Naive thymus-derived CD8-positive, alpha-beta T cell (primary cell): ENCODE measurements at regions not wholly inside any gene's neighbourhood (a gene's known extent, or its start where the extent isn't known, plus 50 kb on each side); places are given as distances from the start of the nearest gene placed in this dataset.

Source experiments
- ATAC-seq, 2 donors: fragments of 150-1000 bp; cut with Tn5 transposase in 1 of 2; sonication (Bioruptor Pico), chemical (Tn5 transposase) in 1 of 2; 1 replicate in 1 of 2; 2 replicates in 1 of 2; pipeline ENCODE4 v1.10.0; 2021; ENCODE audit warnings: mild to moderate bottlenecking in 2 of 2, moderate library complexity in 2 of 2
- POLR2A ChIA-PET: fragments of 350-600 bp; sonication (Branson Sonifier 250); formaldehyde crosslinking; loops from one replicate; lab custom pipeline; 2021; ENCODE audit warnings: antibody characterized with exemption; lab: Charles Lee
- DNase-seq, 10 donors: peaks; one replicate each; pipeline versions ENCODE4 v3.0.0 to v3.0.0-alpha.2; 2020 to 2022
- H3K27ac Mint-ChIP-seq, 10 donors: one replicate each; pipeline ENCODE4 v1.8.0; 2020 to 2022; ENCODE audit warnings: mild to moderate bottlenecking in 10 of 10, mixed read lengths in 10 of 10, moderate library complexity in 4 of 10, inconsistent platforms in 1 of 10
- H3K27me3 Mint-ChIP-seq, 5 donors: one replicate each; pipeline ENCODE4 v1.8.0; 2021 to 2022; ENCODE audit warnings: mixed read lengths in 5 of 5
- H3K36me3 Mint-ChIP-seq, 3 donors: one replicate each; pipeline ENCODE4 v1.8.0; 2020 to 2022; ENCODE audit warnings: mixed read lengths in 3 of 3, mild to moderate bottlenecking in 2 of 3, inconsistent platforms in 1 of 3
- H3K4me1 Mint-ChIP-seq, 4 donors: one replicate each; pipeline ENCODE4 v1.8.0; 2021 to 2022; ENCODE audit warnings: mixed read lengths in 4 of 4
- H3K4me3 Mint-ChIP-seq, 10 donors: one replicate each; pipeline ENCODE4 v1.8.0; 2020 to 2022; ENCODE audit warnings: mild to moderate bottlenecking in 10 of 10, mixed read lengths in 10 of 10, moderate library complexity in 6 of 10, inconsistent platforms in 1 of 10
- H3K9me3 Mint-ChIP-seq, 9 donors: one replicate each; pipeline ENCODE4 v1.8.0; 2020 to 2022; ENCODE audit warnings: mixed read lengths in 9 of 9, mild to moderate bottlenecking in 3 of 9, inconsistent platforms in 1 of 9, moderate library complexity in 1 of 9

DNA sequence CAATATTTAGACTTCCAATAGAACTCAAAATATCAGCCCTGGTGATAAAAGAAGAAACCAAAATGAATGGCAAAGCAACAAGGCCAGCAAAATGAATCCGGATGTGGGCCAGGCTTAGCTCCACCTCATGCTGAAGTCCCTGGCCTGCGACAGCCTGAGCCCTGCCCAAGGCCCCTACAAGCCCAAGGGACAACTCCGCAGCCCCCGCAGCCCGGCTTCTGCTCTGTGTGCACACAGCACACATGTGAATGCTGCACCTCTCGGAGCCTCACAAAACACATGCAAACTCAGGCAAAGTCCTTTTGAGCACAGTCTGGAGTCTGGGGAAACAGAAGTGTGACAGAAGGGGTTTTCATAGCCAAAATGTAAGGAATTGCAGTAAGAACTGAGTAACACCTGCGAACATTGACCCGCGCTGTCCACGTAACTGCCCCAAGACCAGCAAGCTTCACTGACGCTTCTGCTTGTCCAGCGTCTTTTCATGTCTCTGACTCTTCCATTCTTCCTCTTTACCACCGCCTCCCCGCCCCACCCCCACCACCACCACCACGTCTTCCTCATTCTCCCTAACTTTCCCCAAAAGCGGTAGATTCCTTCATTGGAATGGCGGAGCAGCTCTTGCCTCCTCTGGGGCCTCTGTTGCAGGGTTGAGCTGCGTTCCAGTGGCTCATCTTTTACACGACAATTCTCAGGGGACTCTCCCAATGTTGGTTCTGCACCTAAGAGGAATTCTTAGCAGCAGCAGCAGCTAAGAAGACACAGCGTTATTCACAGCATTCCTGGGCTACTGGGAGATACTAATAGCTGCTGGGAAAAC lies 136.4 kb upstream of the COPS8 start:
- DNase-seq, result peak in 1 of 10 donors; percentile 2
- Mint-ChIP-seq H3K27me3 (peaks cover 0 to 5% (median under 1%) of the 10 kb centered on the region in 5 donors), H3K9me3 (peaks cover 0 to 14% (median 2%) of the 10 kb centered on the region in 9 donors), H3K27ac (peak overlapping the region in 2 of 10 donors; percentile 34 to 65), H3K4me1 (peaks cover 0 to 3% (median 0%) of the 10 kb centered on the region in 4 donors), H3K4me3 (no peak overlapping the region), H3K36me3 (peaks cover 0 to 2% (median 0%) of the 10 kb centered on the region in 3 donors)
- POLR2A ChIA-PET, result no interaction called here
- no peak for ATAC-seq

DNA sequence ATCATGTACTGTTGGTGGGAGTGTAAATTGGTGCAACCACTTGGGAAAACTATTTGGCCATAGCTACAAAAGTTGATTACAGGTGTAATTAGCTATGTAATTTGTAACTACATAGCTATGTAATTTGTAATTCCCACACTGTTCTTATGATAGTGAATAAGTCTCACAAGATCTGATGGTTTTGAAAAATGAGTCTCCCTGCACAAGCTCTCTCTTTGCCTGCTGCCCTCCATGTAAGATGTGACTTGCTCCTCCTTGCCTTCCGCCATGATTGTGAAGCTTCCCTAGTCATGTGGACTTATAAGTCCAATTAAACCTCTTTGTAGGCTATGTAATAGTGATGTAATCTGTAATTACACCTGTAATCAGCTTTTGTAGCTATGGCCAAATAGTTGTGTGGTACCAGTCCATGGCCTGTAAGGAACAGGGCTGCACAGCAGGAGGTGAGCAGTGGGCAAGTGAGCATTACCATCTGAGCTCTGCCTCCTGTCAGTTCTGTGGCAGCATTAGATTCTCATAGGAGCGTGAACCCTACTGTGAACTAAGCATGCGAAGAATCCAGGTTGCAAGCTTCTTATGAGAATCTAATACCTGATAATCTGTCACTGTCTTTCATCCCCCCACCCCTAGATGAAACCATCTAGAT lies 133.7 kb upstream of the COPS8 start:
- POLR2A ChIA-PET, result interaction anchor here (0.6 kb wide), 1 partner anchor 177 kb away, joined by 3 read pairs; no protein-coding TSS in a partner anchor
- no peak overlapping the region for H3K4me3 Mint-ChIP-seq
- peaks cover 0 to 24% (median 9%) of the 10 kb centered on the region in 9 donors for H3K9me3 Mint-ChIP-seq
- ATAC-seq, result no peak
- H3K4me1 Mint-ChIP-seq, result peaks cover 0 to 5% (median 2%) of the 10 kb centered on the region in 4 donors
- DNase-seq, result no peak
- H3K27ac Mint-ChIP-seq, result no peak overlapping the region
- peaks cover 0 to 14% (median 2%) of the 10 kb centered on the region in 3 donors for H3K36me3 Mint-ChIP-seq
- peaks cover 0 to 22% (median 6%) of the 10 kb centered on the region in 5 donors for H3K27me3 Mint-ChIP-seq

DNA sequence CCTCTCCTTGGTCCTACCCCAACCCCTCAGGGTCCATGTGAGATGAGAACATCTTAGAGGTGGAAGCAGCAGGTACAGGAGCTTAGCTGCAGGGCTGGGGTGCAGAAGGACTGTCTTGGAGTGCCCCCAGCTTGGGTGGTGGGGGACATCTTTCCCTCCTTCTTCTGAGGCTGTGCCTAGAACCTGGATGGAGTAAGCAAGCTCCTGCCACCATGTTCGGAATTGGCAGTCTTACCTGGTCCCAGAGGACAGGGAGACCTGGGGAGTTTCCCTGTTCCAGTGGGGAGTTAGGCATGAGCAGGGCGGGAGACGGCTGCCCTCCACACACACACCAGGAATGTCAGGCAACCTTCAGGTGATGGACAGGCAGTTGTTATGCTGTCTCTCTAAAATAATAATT lies 131.0 kb upstream of the COPS8 start:
- peaks cover 0 to 24% (median 6%) of the 10 kb centered on the region in 5 donors for H3K27me3 Mint-ChIP-seq
- peaks cover 0 to 14% (median 2%) of the 10 kb centered on the region in 3 donors for H3K36me3 Mint-ChIP-seq
- POLR2A ChIA-PET, result no interaction called here
- H3K9me3 Mint-ChIP-seq, result peaks cover 0 to 24% (median 9%) of the 10 kb centered on the region in 9 donors
- DNase-seq (no peak), ATAC-seq (no peak)
- no peak overlapping the region for H3K4me3 Mint-ChIP-seq
- peaks cover 0 to 5% (median 2%) of the 10 kb centered on the region in 4 donors for H3K4me1 Mint-ChIP-seq
- H3K27ac Mint-ChIP-seq, result peak overlapping the region in 1 of 10 donors; percentile 40

DNA sequence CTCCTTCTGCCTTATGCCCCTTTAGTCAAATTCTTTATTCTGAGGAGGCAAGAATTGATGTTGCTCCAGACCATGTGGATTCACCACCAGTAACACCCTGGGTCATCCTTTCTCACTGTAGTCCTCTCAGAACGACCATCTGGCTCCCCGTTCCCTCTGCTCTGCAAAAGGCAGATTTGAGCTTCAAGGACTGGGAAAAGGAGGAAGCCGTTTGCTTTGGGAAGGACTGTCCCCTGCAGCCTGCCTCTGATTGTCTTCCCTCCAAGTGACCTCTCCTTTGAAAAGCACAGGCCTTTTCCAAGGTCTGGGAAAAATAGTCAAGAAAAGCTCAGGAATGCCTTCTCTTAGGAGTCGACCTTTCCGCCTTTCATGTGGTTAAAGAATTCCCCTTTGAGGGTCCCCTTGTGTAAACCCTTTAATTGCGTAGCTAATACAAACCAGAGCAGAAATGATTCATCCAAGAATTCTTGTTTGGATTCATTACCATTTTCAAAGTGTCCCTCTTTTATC lies 130.1 kb upstream of the COPS8 start:
- H3K9me3 Mint-ChIP-seq, result peaks cover 0 to 25% (median 9%) of the 10 kb centered on the region in 9 donors
- DNase-seq (no peak), ATAC-seq (no peak)
- H3K27me3 Mint-ChIP-seq, result peaks cover 0 to 24% (median 5%) of the 10 kb centered on the region in 5 donors
- POLR2A ChIA-PET, result no interaction called here
- H3K4me3 Mint-ChIP-seq, result no peak overlapping the region
- H3K27ac Mint-ChIP-seq, result no peak overlapping the region
- H3K4me1 Mint-ChIP-seq, result peaks cover 0 to 5% (median 3%) of the 10 kb centered on the region in 4 donors
- peaks cover 0 to 14% (median 2%) of the 10 kb centered on the region in 3 donors for H3K36me3 Mint-ChIP-seq

DNA sequence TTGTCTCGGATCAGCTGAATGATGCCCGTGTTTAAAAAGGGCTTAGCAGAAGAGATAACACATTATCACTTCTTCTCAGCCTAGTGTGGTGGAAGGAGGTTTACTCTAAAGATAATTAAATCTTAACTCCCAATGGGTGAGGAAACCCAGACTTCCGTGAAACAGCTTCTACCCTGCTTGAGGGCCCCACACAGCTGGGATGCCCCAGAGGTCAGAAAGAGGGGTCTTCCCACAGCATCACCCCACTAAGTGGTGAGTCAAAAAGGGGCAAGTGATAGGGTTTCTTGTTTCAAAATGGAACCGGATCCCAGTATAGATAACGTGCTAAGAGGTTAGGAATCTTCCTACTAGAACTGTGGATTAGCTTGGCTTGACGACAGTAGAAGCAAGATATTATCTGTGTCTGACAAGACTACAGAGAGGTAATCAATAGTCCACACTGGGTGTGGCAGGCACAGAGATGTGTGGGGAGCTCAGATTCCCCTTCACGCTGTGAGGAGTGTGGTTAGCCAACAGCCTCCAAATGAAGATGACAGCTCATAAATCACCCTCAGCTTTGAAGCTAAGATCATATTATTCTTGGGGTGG lies 129.6 kb upstream of the COPS8 start:
- Mint-ChIP-seq H3K27ac (no peak overlapping the region), H3K36me3 (peaks cover 0 to 14% (median 2%) of the 10 kb centered on the region in 3 donors), H3K9me3 (peaks cover 0 to 24% (median 7%) of the 10 kb centered on the region in 9 donors), H3K27me3 (peaks cover 0 to 24% (median 5%) of the 10 kb centered on the region in 5 donors), H3K4me1 (peaks cover 0 to 5% (median 3%) of the 10 kb centered on the region in 4 donors), H3K4me3 (no peak overlapping the region)
- DNase-seq (no peak), ATAC-seq (peak in 1 of 2 donors; percentile 46)
- POLR2A ChIA-PET, result interaction anchor here (1.1 kb wide), 1 partner anchor 10 kb away, joined by 4 read pairs; no protein-coding TSS in a partner anchor

DNA sequence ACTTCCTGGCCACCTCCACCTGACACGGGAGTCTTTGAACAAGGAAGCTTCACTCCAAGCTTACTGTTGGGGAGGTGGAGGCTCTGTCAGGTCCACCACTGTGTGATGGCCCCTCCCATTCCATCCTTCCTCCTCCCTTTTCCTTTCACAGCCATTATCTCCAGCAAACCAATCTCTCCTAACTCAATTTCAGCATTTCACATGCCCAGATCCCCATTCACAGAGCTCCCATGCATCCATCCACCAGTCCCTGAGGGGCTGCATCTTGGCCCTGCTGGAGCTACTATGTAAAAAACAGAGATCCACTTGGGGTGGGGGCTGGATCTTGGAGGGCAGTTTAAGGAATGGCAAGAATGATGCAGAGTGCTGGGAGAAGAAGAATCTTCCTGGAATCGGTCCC lies 129.0 kb upstream of the COPS8 start:
- Mint-ChIP-seq H3K36me3 (peaks cover 0 to 14% (median 0%) of the 10 kb centered on the region in 3 donors), H3K27me3 (peaks cover 0 to 24% (median 5%) of the 10 kb centered on the region in 5 donors), H3K27ac (no peak overlapping the region), H3K4me1 (peaks cover 0 to 5% (median 3%) of the 10 kb centered on the region in 4 donors), H3K9me3 (peaks cover 0 to 19% (median 5%) of the 10 kb centered on the region in 9 donors), H3K4me3 (no peak overlapping the region)
- POLR2A ChIA-PET, result interaction anchor here (1.1 kb wide), 1 partner anchor 10 kb away, joined by 4 read pairs; no protein-coding TSS in a partner anchor
- DNase-seq, result no peak
- no peak for ATAC-seq

DNA sequence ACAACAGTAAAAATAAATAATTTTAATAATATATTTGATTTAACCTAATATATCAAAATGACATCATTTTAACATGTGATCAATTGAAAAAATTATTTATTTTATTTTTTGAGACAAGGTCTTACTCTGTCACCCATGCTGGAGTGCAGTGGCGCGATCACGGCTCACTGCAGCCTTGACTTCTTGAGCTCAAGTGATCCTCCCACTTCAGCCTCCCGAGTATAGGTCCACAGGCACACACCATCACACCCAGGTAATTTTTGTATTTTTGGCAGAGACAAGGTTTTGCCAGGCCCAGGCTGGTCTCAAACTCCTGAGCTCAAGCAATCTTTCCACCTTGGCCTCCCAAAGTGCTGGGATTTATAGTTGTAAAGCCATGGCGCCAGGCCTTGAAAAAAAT lies 126.7 kb upstream of the COPS8 start:
- Mint-ChIP-seq H3K4me1 (peaks cover 0 to 5% (median 3%) of the 10 kb centered on the region in 4 donors), H3K27me3 (peaks cover 0 to 22% (median 5%) of the 10 kb centered on the region in 5 donors), H3K27ac (no peak overlapping the region), H3K36me3 (peaks cover 0 to 14% (median 0%) of the 10 kb centered on the region in 3 donors), H3K9me3 (peaks cover 0 to 12% (median 2%) of the 10 kb centered on the region in 9 donors), H3K4me3 (no peak overlapping the region)
- POLR2A ChIA-PET, result no interaction called here
- ATAC-seq (no peak), DNase-seq (no peak)

DNA sequence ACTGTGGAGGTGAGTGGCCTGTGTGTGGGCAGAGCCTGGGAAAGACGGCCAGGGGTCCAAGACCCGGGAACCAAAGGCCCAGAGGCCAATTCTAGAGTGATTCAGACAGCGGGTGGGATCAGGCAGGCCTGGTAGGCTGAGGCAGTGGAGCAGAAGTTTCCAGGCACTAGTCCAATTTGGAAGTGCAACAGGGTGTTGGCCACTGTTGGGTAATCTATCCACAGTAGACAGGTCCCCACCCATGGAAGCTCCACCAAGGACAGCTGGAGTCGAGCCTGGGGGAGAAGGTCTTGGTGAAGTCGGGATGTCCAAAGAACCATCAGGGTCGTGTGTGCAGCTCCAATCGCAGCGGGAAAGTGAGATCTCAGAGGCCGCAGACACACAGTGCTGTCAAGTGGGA lies 125.8 kb upstream of the COPS8 start:
- ATAC-seq (no peak), DNase-seq (no peak)
- Mint-ChIP-seq H3K27me3 (peaks cover 0 to 13% (median 5%) of the 10 kb centered on the region in 5 donors), H3K4me3 (no peak overlapping the region), H3K4me1 (peaks cover 0 to 5% (median 3%) of the 10 kb centered on the region in 4 donors), H3K36me3 (peaks cover 0 to 14% (median 0%) of the 10 kb centered on the region in 3 donors), H3K9me3 (peaks cover 0 to 12% (median 2%) of the 10 kb centered on the region in 9 donors), H3K27ac (peak overlapping the region in 2 of 10 donors; percentile 22 to 28)
- POLR2A ChIA-PET, result no interaction called here

DNA sequence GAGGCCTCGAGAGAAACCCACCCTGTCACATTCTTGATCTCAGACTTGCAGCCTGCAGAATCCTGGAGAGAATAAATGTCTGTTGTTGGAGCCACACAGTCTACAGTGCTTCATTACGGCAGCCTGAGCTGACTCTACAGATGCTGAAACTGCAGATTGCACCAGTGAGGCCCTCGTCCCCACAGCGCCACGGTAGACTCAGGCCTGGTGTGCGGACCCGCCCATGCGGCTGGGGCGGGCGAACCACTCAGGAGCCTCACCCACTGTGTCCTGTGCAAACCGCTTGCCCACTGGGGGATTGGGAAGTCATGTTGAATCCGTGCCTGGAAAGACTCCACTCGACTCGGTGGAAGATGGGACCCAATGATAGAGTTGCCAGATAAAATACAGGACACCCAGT lies 125.2 kb upstream of the COPS8 start:
- Mint-ChIP-seq H3K27me3 (peaks cover 0 to 10% (median 3%) of the 10 kb centered on the region in 5 donors), H3K4me3 (no peak overlapping the region), H3K9me3 (peaks cover 0 to 12% (median 0%) of the 10 kb centered on the region in 9 donors), H3K27ac (peak overlapping the region in 1 of 10 donors; percentile 21), H3K36me3 (peaks cover 0 to 7% (median 0%) of the 10 kb centered on the region in 3 donors), H3K4me1 (peaks cover 0 to 5% (median 2%) of the 10 kb centered on the region in 4 donors)
- POLR2A ChIA-PET, result no interaction called here
- ATAC-seq, result no peak
- no peak for DNase-seq

DNA sequence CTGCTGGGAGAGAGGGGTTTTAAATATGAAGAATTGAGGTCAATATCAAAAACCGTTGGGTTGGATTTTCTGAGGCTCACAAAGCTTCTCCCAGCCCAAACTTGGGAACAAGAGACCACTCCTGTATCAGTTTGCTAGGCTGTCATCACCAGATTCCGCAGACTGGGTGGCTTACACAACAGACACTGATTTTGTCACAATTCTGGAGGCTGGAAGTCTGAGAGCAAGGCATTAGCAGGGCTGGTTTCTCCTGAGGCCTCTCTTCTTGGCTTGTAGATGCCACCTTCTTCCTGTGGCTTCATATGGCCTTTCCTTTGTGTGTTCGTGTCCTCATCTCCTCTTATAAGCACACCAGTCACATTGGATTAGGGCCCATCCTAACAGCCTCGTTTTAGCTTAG lies 122.9 kb upstream of the COPS8 start:
- Mint-ChIP-seq H3K27me3 (peaks cover 0 to 3% (median 0%) of the 10 kb centered on the region in 5 donors), H3K4me1 (peaks cover 11 to 15% (median 13%) of the 10 kb centered on the region in 4 donors), H3K27ac (peak overlapping the region in 1 of 10 donors; percentile 51), H3K4me3 (no peak overlapping the region), H3K36me3 (no peaks in the 10 kb centered on the region), H3K9me3 (peaks cover 0 to 12% (median 0%) of the 10 kb centered on the region in 9 donors)
- POLR2A ChIA-PET, result no interaction called here
- DNase-seq (no peak), ATAC-seq (no peak)

DNA sequence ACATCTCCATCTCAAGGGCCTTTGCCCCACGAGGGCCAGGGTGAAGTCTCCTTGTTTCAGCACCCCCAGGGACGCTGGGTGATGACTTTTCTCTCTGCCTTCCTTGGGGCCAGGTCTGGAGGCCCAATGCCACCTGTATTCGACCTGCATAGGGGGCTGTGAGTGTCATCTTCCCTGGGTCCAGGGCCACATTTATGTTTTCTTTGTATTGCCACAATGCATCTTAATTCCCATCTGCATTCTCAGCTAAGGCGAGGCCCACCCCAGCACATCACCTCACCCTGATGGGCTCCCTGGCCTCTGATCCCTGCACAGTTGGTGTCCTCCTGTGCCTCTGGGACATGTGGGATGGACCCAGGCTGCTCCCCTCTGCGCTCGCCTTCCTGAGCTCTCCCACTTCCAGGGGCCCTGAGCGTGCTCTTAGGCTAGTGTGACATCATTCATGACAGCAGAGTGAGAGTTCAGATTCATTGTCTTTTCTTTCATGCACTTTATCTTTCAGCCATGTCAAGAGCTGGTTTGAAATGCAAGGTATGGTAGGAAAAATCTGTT lies 122.0 kb upstream of the COPS8 start:
- no peak overlapping the region for H3K4me3 Mint-ChIP-seq
- POLR2A ChIA-PET, result no interaction called here
- H3K4me1 Mint-ChIP-seq, result peaks cover 15 to 23% (median 21%) of the 10 kb centered on the region in 4 donors
- peaks cover 0 to 3% (median 0%) of the 10 kb centered on the region in 5 donors for H3K27me3 Mint-ChIP-seq
- H3K36me3 Mint-ChIP-seq, result no peaks in the 10 kb centered on the region
- ATAC-seq (no peak), DNase-seq (no peak)
- H3K27ac Mint-ChIP-seq, result peak overlapping the region in 2 of 10 donors; percentile 31 to 69
- peaks cover 0 to 12% (median 0%) of the 10 kb centered on the region in 9 donors for H3K9me3 Mint-ChIP-seq

DNA sequence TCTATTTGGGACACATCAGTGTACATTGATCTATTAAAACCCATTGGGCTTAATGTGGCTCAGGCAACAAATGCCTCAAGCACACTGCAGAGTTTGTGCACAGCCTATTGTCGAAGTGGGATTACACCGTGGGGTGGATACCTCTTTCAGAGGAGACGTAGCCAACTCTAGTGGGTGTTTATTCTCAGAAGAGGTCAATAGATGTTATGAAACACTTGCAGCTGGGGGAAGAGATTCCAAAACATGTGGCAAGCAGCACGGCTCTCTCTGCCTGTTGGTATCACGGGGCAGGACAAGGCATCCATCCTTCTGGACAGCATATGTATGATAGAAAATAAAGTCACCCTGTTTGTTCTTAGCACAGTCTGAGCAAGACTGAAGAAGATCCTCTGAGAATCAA lies 121.4 kb upstream of the COPS8 start:
- Mint-ChIP-seq H3K27ac (peak overlapping the region in 2 of 10 donors; percentile 31 to 69), H3K9me3 (peaks cover 0 to 10% (median 0%) of the 10 kb centered on the region in 9 donors), H3K4me1 (peaks cover 16 to 29% (median 27%) of the 10 kb centered on the region in 4 donors), H3K27me3 (peaks cover 0 to 3% (median 0%) of the 10 kb centered on the region in 5 donors), H3K4me3 (no peak overlapping the region), H3K36me3 (no peaks in the 10 kb centered on the region)
- DNase-seq, result no peak
- no peak for ATAC-seq
- POLR2A ChIA-PET, result no interaction called here
